Upper lobe of left lung (tissue), 6 donors: ENCODE measurements at regions not wholly inside any gene's neighbourhood (a gene's known extent, or its start where the extent isn't known, plus 50 kb on each side); places are given as distances from the start of the nearest gene placed in this dataset.

Experiments
- ATAC-seq, 2 donors: fragments of 200-7000 bp; cut with Tn5 transposase; one replicate each; pipeline ENCODE4 v1.9.1; 2022; ENCODE audit warnings: mild to moderate bottlenecking in 2 of 2, moderate library complexity in 2 of 2; ENCODE audit not compliant: low FRiP score in 2 of 2
- DNase-seq, 2 donors: peaks; one replicate each; pipeline ENCODE4 v3.0.0-alpha.2; 2019 to 2020
- H3K27ac ChIP-seq, 4 donors: fragments of 200-600 bp; sonication (generic); one replicate each; pipeline ENCODE4 v1.5.1; 2016 to 2019
- H3K27me3 ChIP-seq, 4 donors: fragments of 200-600 bp; sonication (generic); one replicate each; pipeline ENCODE4 v1.5.1; 2017 to 2019
- H3K36me3 ChIP-seq, 4 donors: fragments of 200-600 bp; sonication (generic); one replicate each; pipeline ENCODE4 v1.5.1; 2016 to 2019
- H3K4me1 ChIP-seq, 4 donors: fragments of 200-600 bp; sonication (generic); one replicate each; pipeline ENCODE4 v1.5.1; 2018 to 2019
- H3K4me3 ChIP-seq, 4 donors: fragments of 200-600 bp; sonication (generic); one replicate each; pipeline ENCODE4 v1.5.1; 2017 to 2019; ENCODE audit warnings: mild to moderate bottlenecking in 2 of 4, moderate library complexity in 1 of 4
- H3K9me3 ChIP-seq, 4 donors: fragments of 200-600 bp; sonication (generic); one replicate each; pipeline ENCODE4 v1.5.1; 2018 to 2019
- CTCF ChIP-seq, 6 experiments: fragments of 450-650 bp in 4 of 6; fragments of 200-600 bp in 2 of 6; sonication (generic) in 2 of 6; IDR thresholded peaks; one replicate each; pipeline ENCODE4 v1.5.1; 2016 to 2019; ENCODE audit warnings: antibody characterized with exemption in 6 of 6
- EP300 ChIP-seq, 4 donors: sonication (generic); formaldehyde crosslinking; IDR thresholded peaks; one replicate each; pipeline ENCODE4 v1.5.1; 2017; ENCODE audit warnings: antibody characterized with exemption in 4 of 4, control low read depth in 2 of 4
- POLR2A ChIP-seq, 4 donors: fragments of 450-650 bp; IDR thresholded peaks; one replicate each; pipeline ENCODE4 v1.5.1; 2016 to 2017; ENCODE audit warnings: antibody characterized with exemption in 4 of 4, mild to moderate bottlenecking in 2 of 4
- POLR2AphosphoS5 ChIP-seq, 2 donors: sonication (generic); formaldehyde crosslinking; IDR thresholded peaks; one replicate each; pipeline ENCODE4 v1.5.1; 2017; ENCODE audit warnings: antibody characterized with exemption in 2 of 2
- WGBS, 2 donors: methylation state at CpG; one replicate each; pipeline ENCODE4 v1.1.5; 2017 to 2018; 5-methylcytosine and 5-hydroxymethylcytosine counted together
- donor health status: DM: no; HTN: no; CAD: no; lungs with moderate emphysema.
- donor health status: DM: no; HTN: yes; CAD: no; lungs with severe emphysema.

- no peak overlapping the region for H3K27ac ChIP-seq
- ATAC-seq (no peak), DNase-seq (no peak)
- 46 to 67% methylated on average over 1 of the region's 1 CpG for WGBS, 2 donors
- H3K4me1 ChIP-seq: no peaks in the 10 kb centered on the region
- H3K4me3 ChIP-seq: no peak overlapping the region
- no peaks in the 10 kb centered on the region for H3K27me3 ChIP-seq
- no peaks in the 10 kb centered on the region for H3K9me3 ChIP-seq
- TF ChIP-seq POLR2A (IDR thresholded peaks at IDR 0.05) (no peak), POLR2AphosphoS5 (IDR thresholded peaks at IDR 0.05) (no peak), EP300 (IDR thresholded peaks at IDR 0.05) (no peak), CTCF (IDR thresholded peaks at IDR 0.05) (no peak)
- H3K36me3 ChIP-seq: no peaks in the 10 kb centered on the region
Observed at GRCh38 chr18:44518666-44519065, 162.0 kb upstream of the SETBP1 start.

- TF ChIP-seq POLR2AphosphoS5 (IDR thresholded peaks at IDR 0.05): no peak
- TF ChIP-seq POLR2A (IDR thresholded peaks at IDR 0.05): no peak
- no peak for TF ChIP-seq EP300 (IDR thresholded peaks at IDR 0.05)
- no peak for TF ChIP-seq CTCF (IDR thresholded peaks at IDR 0.05)
- Histone ChIP-seq H3K27ac (no peak overlapping the region), H3K4me3 (no peak overlapping the region), H3K4me1 (no peaks in the 10 kb centered on the region), H3K27me3 (no peaks in the 10 kb centered on the region), H3K36me3 (no peaks in the 10 kb centered on the region), H3K9me3 (no peaks in the 10 kb centered on the region)
- no peak for ATAC-seq
- 93 to 94% methylated on average over 3 of the region's 3 CpGs for WGBS, 2 donors
- no peak for DNase-seq
Observed at GRCh38 chr18:44520981-44521667, 159.6 kb upstream of the SETBP1 start.

- Histone ChIP-seq H3K4me1 (no peaks in the 10 kb centered on the region), H3K27ac (no peak overlapping the region), H3K9me3 (no peaks in the 10 kb centered on the region), H3K4me3 (no peak overlapping the region), H3K36me3 (no peaks in the 10 kb centered on the region), H3K27me3 (no peaks in the 10 kb centered on the region)
- DNase-seq (no peak), ATAC-seq (no peak)
- TF ChIP-seq POLR2A (IDR thresholded peaks at IDR 0.05): no peak
- TF ChIP-seq CTCF (IDR thresholded peaks at IDR 0.05): no peak
- no peak for TF ChIP-seq POLR2AphosphoS5 (IDR thresholded peaks at IDR 0.05)
- no peak for TF ChIP-seq EP300 (IDR thresholded peaks at IDR 0.05)
Observed at GRCh38 chr18:44521668-44522022, 159.0 kb upstream of the SETBP1 start.

GRCh38 chr18:44526705-44527415, 153.8 kb upstream of the SETBP1 start:
- no peaks in the 10 kb centered on the region for H3K27me3 ChIP-seq
- no peaks in the 10 kb centered on the region for H3K4me1 ChIP-seq
- TF ChIP-seq CTCF (IDR thresholded peaks at IDR 0.05): no peak
- no peak for TF ChIP-seq POLR2A (IDR thresholded peaks at IDR 0.05)
- TF ChIP-seq POLR2AphosphoS5 (IDR thresholded peaks at IDR 0.05): no peak
- TF ChIP-seq EP300 (IDR thresholded peaks at IDR 0.05): no peak
- ATAC-seq: no peak
- no peaks in the 10 kb centered on the region for H3K9me3 ChIP-seq
- H3K4me3 ChIP-seq: no peak overlapping the region
- no peak overlapping the region for H3K27ac ChIP-seq
- no peak for DNase-seq
- no peaks in the 10 kb centered on the region for H3K36me3 ChIP-seq

GRCh38 chr18:44533071-44533470, 147.6 kb upstream of the SETBP1 start:
- ATAC-seq (no peak), DNase-seq (no peak)
- Histone ChIP-seq H3K9me3 (no peaks in the 10 kb centered on the region), H3K36me3 (no peaks in the 10 kb centered on the region), H3K4me3 (no peak overlapping the region), H3K27ac (no peak overlapping the region), H3K4me1 (no peaks in the 10 kb centered on the region), H3K27me3 (no peaks in the 10 kb centered on the region)
- TF ChIP-seq POLR2A (IDR thresholded peaks at IDR 0.05): no peak
- no peak for TF ChIP-seq EP300 (IDR thresholded peaks at IDR 0.05)
- TF ChIP-seq POLR2AphosphoS5 (IDR thresholded peaks at IDR 0.05): no peak
- no peak for TF ChIP-seq CTCF (IDR thresholded peaks at IDR 0.05)
- 75 to 80% methylated on average over 2 of the region's 2 CpGs for WGBS, 2 donors
